ENCODE measurements at regions not wholly inside any gene's neighbourhood (a gene's known extent, or its start where the extent isn't known, plus 50 kb on each side); places are given as distances from the start of the nearest gene placed in this dataset.

- Histone ChIP-seq H3K9me2 (replicated peaks; ENCODE audit: insufficient read depth, low read length) (no peaks in the 10 kb centered on the region), H3K27ac (ENCODE audit: low read length) (no peak overlapping the region), H3K4me3 (ENCODE audit: low read length) (no peak overlapping the region), H3K4me2 (ENCODE audit: low read depth, low read length) (no peak overlapping the region), H3K9ac (ENCODE audit: low read length) (no peak overlapping the region), H2AFZ (ENCODE audit: low read length) (no peak overlapping the region), H4K20me1 (ENCODE audit: insufficient read depth, low read length) (no peaks in the 10 kb centered on the region), H3K9me3 (replicated peaks; ENCODE audit: insufficient read depth, low read length) (no peaks in the 10 kb centered on the region), H3K79me2 (ENCODE audit: low read length) (no peaks in the 10 kb centered on the region), H3F3A (ENCODE audit: insufficient read depth, low read length) (no peaks in the 10 kb centered on the region), H3K36me3 (replicated peaks; ENCODE audit: insufficient read depth, low read length) (no peaks in the 10 kb centered on the region), H3K27me3 (replicated peaks; ENCODE audit: insufficient read depth, low read length) (no peaks in the 10 kb centered on the region), H3K4me1 (ENCODE audit: low read length) (no peaks in the 10 kb centered on the region)
- no peak for DNase-seq
- TF ChIP-seq EZH2 (optimal IDR thresholded peaks at IDR 0.05; ENCODE audit: low read depth, low read length) (no peak), EZH2phosphoT487 (IDR thresholded peaks at IDR 0.05; ENCODE audit: low read length) (no peak)
- TF ChIP-seq, protein P1, sequence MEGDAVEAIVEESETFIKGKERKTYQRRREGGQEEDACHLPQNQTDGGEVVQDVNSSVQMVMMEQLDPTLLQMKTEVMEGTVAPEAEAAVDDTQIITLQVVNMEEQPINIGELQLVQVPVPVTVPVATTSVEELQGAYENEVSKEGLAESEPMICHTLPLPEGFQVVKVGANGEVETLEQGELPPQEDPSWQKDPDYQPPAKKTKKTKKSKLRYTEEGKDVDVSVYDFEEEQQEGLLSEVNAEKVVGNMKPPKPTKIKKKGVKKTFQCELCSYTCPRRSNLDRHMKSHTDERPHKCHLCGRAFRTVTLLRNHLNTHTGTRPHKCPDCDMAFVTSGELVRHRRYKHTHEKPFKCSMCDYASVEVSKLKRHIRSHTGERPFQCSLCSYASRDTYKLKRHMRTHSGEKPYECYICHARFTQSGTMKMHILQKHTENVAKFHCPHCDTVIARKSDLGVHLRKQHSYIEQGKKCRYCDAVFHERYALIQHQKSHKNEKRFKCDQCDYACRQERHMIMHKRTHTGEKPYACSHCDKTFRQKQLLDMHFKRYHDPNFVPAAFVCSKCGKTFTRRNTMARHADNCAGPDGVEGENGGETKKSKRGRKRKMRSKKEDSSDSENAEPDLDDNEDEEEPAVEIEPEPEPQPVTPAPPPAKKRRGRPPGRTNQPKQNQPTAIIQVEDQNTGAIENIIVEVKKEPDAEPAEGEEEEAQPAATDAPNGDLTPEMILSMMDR (IDR thresholded peaks at IDR 0.05; ENCODE audit: low read length), result no peak
Observed at GRCh38 chr7:27346531-27347275, 104.1 kb downstream of the EVX1 start.

GRCh38 chr7:27347276-27347640, 104.7 kb downstream of the EVX1 start:
- H3K4me2 ChIP-seq (ENCODE audit: low read depth, low read length), result no peak overlapping the region
- no peak overlapping the region for H3K27ac ChIP-seq (ENCODE audit: low read length)
- H3K4me3 ChIP-seq (ENCODE audit: low read length), result no peak overlapping the region
- no peaks in the 10 kb centered on the region for H3K9me2 ChIP-seq (replicated peaks; ENCODE audit: insufficient read depth, low read length)
- H3K27me3 ChIP-seq (replicated peaks; ENCODE audit: insufficient read depth, low read length), result no peaks in the 10 kb centered on the region
- no peaks in the 10 kb centered on the region for H4K20me1 ChIP-seq (ENCODE audit: insufficient read depth, low read length)
- TF ChIP-seq, protein P1 (IDR thresholded peaks at IDR 0.05; ENCODE audit: low read length), result no peak
- TF ChIP-seq EZH2phosphoT487 (IDR thresholded peaks at IDR 0.05; ENCODE audit: low read length) (no peak), EZH2 (optimal IDR thresholded peaks at IDR 0.05; ENCODE audit: low read depth, low read length) (no peak)
- no peaks in the 10 kb centered on the region for H3F3A ChIP-seq (ENCODE audit: insufficient read depth, low read length)
- H3K9ac ChIP-seq (ENCODE audit: low read length), result no peak overlapping the region
- no peaks in the 10 kb centered on the region for H3K4me1 ChIP-seq (ENCODE audit: low read length)
- no peak for DNase-seq
- no peaks in the 10 kb centered on the region for H3K9me3 ChIP-seq (replicated peaks; ENCODE audit: insufficient read depth, low read length)
- no peaks in the 10 kb centered on the region for H3K36me3 ChIP-seq (replicated peaks; ENCODE audit: insufficient read depth, low read length)
- no peaks in the 10 kb centered on the region for H3K79me2 ChIP-seq (ENCODE audit: low read length)
- no peak overlapping the region for H2AFZ ChIP-seq (ENCODE audit: low read length)

DNA sequence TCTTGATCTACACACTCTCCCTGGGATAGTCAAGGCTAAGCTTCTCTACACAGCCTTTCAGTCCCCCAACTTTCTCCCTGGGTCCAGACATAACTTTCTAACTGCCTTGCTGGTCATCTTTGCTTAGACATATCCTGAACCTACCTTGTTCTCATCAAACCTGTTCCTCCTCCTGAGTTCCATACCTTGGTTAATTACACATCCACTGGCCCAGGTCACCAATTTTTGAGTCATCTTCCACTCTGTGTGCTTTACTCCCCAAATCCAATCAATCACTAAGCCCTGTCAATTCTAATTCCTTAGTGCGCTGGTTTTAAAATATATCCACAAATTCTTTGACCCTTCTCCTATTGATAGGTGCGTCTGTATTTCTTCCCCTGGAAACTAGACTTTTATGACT, 107.0 kb downstream of the EVX1 start:
- Histone ChIP-seq H3K9ac (ENCODE audit: low read length) (no peak overlapping the region), H3K4me3 (ENCODE audit: low read length) (no peak overlapping the region), H2AFZ (ENCODE audit: low read length) (no peak overlapping the region), H3K79me2 (ENCODE audit: low read length) (no peaks in the 10 kb centered on the region), H3K9me2 (replicated peaks; ENCODE audit: insufficient read depth, low read length) (no peaks in the 10 kb centered on the region), H3K4me2 (ENCODE audit: low read depth, low read length) (no peak overlapping the region), H3K36me3 (replicated peaks; ENCODE audit: insufficient read depth, low read length) (no peaks in the 10 kb centered on the region), H3K9me3 (replicated peaks; ENCODE audit: insufficient read depth, low read length) (no peaks in the 10 kb centered on the region), H3K27me3 (replicated peaks; ENCODE audit: insufficient read depth, low read length) (no peaks in the 10 kb centered on the region), H3K4me1 (ENCODE audit: low read length) (no peaks in the 10 kb centered on the region), H4K20me1 (ENCODE audit: insufficient read depth, low read length) (no peaks in the 10 kb centered on the region), H3K27ac (ENCODE audit: low read length) (no peak overlapping the region), H3F3A (ENCODE audit: insufficient read depth, low read length) (no peaks in the 10 kb centered on the region)
- DNase-seq, result no peak
- TF ChIP-seq, protein P1 (IDR thresholded peaks at IDR 0.05; ENCODE audit: low read length), result no peak
- TF ChIP-seq EZH2 (optimal IDR thresholded peaks at IDR 0.05; ENCODE audit: low read depth, low read length) (no peak), EZH2phosphoT487 (IDR thresholded peaks at IDR 0.05; ENCODE audit: low read length) (no peak)

Measured in MM.1S (cell line).